Sigmoid colon (tissue), 6 donors: ENCODE measurements at regions not wholly inside any gene's neighbourhood (a gene's known extent, or its start where the extent isn't known, plus 50 kb on each side); places are given as distances from the start of the nearest gene placed in this dataset.
A peak's percentile ranks its signal among the peaks of the same experiment; 100 is the strongest.
"Not testable (repeated sequence)": the region's sequence is repeated elsewhere in the genome, so short reads cannot be mapped to it uniquely, and the experiment has no call there.

Source experiments
- DNase-seq: peaks from one replicate; pipeline ENCODE4 v3.0.0-alpha.2; 2019
- H3K27ac ChIP-seq, 4 donors: fragments of 200-600 bp; sonication (generic); one replicate each; pipeline ENCODE4 v1.5.1; 2016 to 2019; ENCODE audit warnings: mild to moderate bottlenecking in 1 of 4
- H3K27me3 ChIP-seq, 3 donors: fragments of 200-600 bp; sonication (generic); one replicate each; pipeline ENCODE4 v1.5.1; 2019; ENCODE audit warnings: mild to moderate bottlenecking in 1 of 3
- H3K36me3 ChIP-seq, 4 donors: fragments of 200-600 bp; sonication (generic); one replicate each; pipeline ENCODE4 v1.5.1; 2016 to 2019
- H3K4me1 ChIP-seq, 4 donors: fragments of 200-600 bp; sonication (generic); one replicate each; pipeline ENCODE4 v1.5.1; 2017 to 2019
- H3K4me3 ChIP-seq, 4 donors: fragments of 200-600 bp; sonication (generic); one replicate each; pipeline ENCODE4 v1.5.1; 2017 to 2019; ENCODE audit warnings: mild to moderate bottlenecking in 2 of 4, moderate library complexity in 1 of 4
- H3K9me3 ChIP-seq, 4 donors: fragments of 200-600 bp in 3 of 4; sonication (generic) in 3 of 4; one replicate each; pipeline versions ENCODE4 v1.5.1 to v1.6.1; 2013 to 2019
- POLR2A ChIP-seq, 2 donors: fragments of 450-650 bp; IDR thresholded peaks; one replicate each; pipeline ENCODE4 v1.6.1; 2016; ENCODE audit warnings: antibody characterized with exemption in 2 of 2, mild to moderate bottlenecking in 2 of 2, moderate library complexity in 2 of 2
- POLR2AphosphoS5 ChIP-seq, 4 donors: sonication (generic); formaldehyde crosslinking; IDR thresholded peaks; one replicate each; pipeline ENCODE4 v1.6.1; 2017; ENCODE audit warnings: antibody characterized with exemption in 4 of 4
- WGBS, 2 donors: extraction: QIAGEN DNeasy Blood & Tissue Kit; methylation state at CpG; one replicate each; pipeline ENCODE4 v1.1.7; 2013; 5-methylcytosine and 5-hydroxymethylcytosine counted together
- intact Hi-C: fragments of 100-400 bp; cut with DNase I; formaldehyde crosslinking; loops from one replicate; pipeline ENCODE4 v1.15.1; 2023
- donor health status: healthy with polysubstance abuse.
- donor health status: healthy.

DNA sequence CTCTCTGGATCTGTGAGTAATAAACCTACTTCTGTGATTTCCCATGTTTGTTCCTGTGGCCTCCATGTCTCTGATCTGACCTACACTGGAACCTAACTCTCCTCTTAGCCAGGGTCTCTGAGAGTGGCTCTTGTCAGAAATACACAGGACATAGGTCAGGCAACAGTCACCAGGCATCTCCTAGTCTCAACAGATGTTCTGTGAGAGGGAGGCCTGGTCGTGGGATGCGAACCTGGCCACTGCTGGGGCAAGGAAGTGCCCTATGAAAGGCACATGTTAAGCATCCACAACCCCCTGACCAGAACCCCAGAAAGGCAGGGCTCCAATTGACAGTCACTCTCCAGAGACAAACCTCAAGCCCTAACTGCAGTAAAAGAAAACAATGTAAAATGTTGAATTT lies 2771.5 kb downstream of the RPIA start:
- intact Hi-C loops, H3K4me1 ChIP-seq, H3K4me3 ChIP-seq, H3K36me3 ChIP-seq, H3K27ac ChIP-seq, H3K9me3 ChIP-seq, DNase-seq, H3K27me3 ChIP-seq: not testable (repeated sequence)
- WGBS, 2 donors = 77 to 83% methylated on average over 2 of the region's 2 CpGs

DNA sequence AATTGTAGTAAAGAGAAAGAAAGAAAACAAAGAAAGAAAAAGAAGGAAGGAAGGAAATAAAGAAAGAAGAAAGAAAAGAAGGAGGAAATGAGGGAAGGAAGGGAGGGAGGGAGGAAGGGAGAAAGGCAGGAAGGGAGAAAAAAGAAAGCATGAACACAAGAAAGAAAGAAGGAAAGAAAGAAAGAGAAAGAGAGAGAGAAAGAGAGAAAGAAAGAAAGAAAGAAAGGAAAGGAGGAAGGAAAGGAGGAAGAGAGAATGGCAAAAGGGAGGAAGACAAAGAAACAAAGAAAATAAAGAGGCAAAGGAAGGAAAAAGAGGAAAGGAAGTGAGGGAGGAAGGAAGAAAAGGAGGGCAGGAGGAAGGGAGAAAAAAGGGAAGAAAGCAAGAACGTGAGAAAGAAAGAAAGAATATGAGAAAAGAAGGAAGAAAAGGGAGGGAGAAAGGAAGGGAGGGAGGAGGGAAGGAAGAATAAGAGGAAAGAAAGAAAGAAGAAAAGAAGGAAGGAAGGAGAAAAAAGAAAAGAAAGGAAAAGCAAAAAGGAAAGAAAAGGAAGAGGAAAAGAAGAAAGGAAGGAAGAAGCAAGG lies 2775.4 kb downstream of the RPIA start:
- H3K27me3 ChIP-seq = peaks cover 0 to 13% (median 0%) of the 10 kb centered on the region in 3 donors

DNA sequence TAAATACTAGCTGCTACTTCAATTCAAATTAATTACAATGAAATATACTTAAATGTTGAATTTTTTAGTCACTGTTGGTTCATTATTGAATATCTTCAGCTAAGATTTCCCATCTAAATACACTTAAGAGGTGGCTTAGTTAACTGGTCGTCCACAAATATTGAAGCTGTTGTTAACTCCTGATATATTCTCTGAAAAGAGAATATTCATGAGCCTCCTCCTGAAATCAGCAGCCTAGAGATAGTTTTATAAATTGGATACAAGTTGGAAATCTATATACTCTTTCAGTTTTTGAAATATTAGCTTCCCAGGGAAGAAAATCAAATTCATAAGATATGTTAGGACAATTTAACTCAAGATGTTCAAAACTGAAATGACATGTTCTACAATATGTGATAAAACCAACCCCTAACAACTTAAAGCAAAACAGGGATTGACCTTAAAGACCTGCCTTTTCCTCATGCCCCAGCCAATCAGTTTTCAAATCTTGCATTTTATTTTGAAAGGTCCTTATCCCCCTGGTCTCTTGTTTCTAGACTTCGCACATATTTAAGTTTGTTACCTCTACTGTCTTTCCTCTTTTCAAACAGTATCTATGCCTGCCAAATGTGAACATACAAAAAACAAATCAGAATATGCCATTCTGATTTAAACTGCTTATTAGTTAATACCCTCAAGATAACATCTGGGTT lies 2784.9 kb downstream of the RPIA start:
- intact Hi-C loops = not testable (repeated sequence)
- peaks cover 24 to 40% (median 28%) of the 10 kb centered on the region in 3 donors for H3K27me3 ChIP-seq
- WGBS, 2 donors = 11 to 21% methylated on average over 2 of the region's 2 CpGs

More for the DNA sequence above, 2775.4 kb downstream of the RPIA start:
- H3K36me3 ChIP-seq, H3K4me1 ChIP-seq, H3K4me3 ChIP-seq, DNase-seq, H3K27ac ChIP-seq, intact Hi-C loops, H3K9me3 ChIP-seq: not testable (repeated sequence)
- WGBS, 2 donors = 18 to 31% methylated on average over 1 of the region's 1 CpG

GRCh38 chr2:91476936-91477246 lies 2785.4 kb downstream of the RPIA start:
- H3K27ac ChIP-seq, H3K4me3 ChIP-seq, H3K9me3 ChIP-seq, H3K36me3 ChIP-seq, intact Hi-C loops, DNase-seq: not testable (repeated sequence)
- 3 to 4% methylated on average over 20 of the region's 25 CpGs for WGBS, 2 donors
- Histone ChIP-seq H3K27me3 (peaks cover 24 to 42% (median 30%) of the 10 kb centered on the region in 3 donors), H3K4me1 (peaks cover 0 to 23% (median 23%) of the 10 kb centered on the region in 4 donors)

More for the DNA sequence above, 2784.9 kb downstream of the RPIA start:
- H3K4me3 ChIP-seq, H3K9me3 ChIP-seq, H3K36me3 ChIP-seq, DNase-seq, H3K27ac ChIP-seq: not testable (repeated sequence)
- H3K4me1 ChIP-seq = peaks cover 0 to 23% (median 23%) of the 10 kb centered on the region in 4 donors
- peak in 2 of 4 donors; percentile 4 to 6 for TF ChIP-seq POLR2AphosphoS5 (IDR thresholded peaks at IDR 0.05)

DNA sequence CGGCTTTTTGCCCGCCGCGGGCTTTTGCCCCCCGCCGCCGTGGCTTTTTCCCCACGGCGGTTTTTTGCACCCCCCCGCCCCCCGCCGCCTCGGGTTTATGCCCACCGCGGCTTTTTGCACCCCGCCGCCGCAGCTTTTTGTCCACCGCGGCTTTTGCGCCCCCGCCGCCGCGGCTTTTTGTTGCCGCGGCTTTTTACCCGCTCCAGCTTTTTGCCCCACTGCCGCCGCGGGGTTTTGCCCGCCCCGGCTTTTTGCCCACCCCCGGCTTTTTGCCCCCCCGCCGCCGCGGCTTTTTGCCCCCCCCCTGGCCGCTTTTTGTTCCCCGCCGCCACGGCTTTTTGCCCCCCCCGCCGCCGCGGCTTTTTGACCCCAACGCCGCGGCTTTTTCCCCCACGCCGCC lies 2785.8 kb downstream of the RPIA start:
- 2 to 6% methylated on average over 50 to 51 of the region's 51 CpGs for WGBS, 2 donors
- peaks cover 0 to 23% (median 23%) of the 10 kb centered on the region in 4 donors for H3K4me1 ChIP-seq
- H3K27ac ChIP-seq, H3K36me3 ChIP-seq, DNase-seq, H3K9me3 ChIP-seq, intact Hi-C loops: not testable (repeated sequence)
- peaks cover 24 to 42% (median 30%) of the 10 kb centered on the region in 3 donors for H3K27me3 ChIP-seq
- peak overlapping the region; percentile 14 to 41 (median 36) for H3K4me3 ChIP-seq

- peak; percentile 64 for DNase-seq
- no peaks in the 10 kb centered on the region for H3K36me3 ChIP-seq
- H3K27ac ChIP-seq = no peak overlapping the region
- TF ChIP-seq POLR2A (IDR thresholded peaks at IDR 0.05) = no peak
- TF ChIP-seq POLR2AphosphoS5 (IDR thresholded peaks at IDR 0.05) = peak in 1 of 4 donors; percentile 27
- peak overlapping the region; percentile 14 to 41 (median 36) for H3K4me3 ChIP-seq
- WGBS, 2 donors = 1 to 4% methylated on average over 123 of the region's 123 CpGs
- peaks cover 0 to 23% (median 23%) of the 10 kb centered on the region in 4 donors for H3K4me1 ChIP-seq
- intact Hi-C loops = no loop called here
- H3K9me3 ChIP-seq = no peaks in the 10 kb centered on the region
- peaks cover 24 to 42% (median 30%) of the 10 kb centered on the region in 3 donors for H3K27me3 ChIP-seq
These were observed 2786.5 kb downstream of the RPIA start for GRCh38 chr2:91477731-91478672.

- 3 to 4% methylated on average over 70 of the region's 70 CpGs for WGBS, 2 donors
- H3K36me3 ChIP-seq, intact Hi-C loops, H3K27ac ChIP-seq, H3K9me3 ChIP-seq: not testable (repeated sequence)
- peak; percentile 65 for DNase-seq
- peaks cover 24 to 42% (median 30%) of the 10 kb centered on the region in 3 donors for H3K27me3 ChIP-seq
- H3K4me1 ChIP-seq = peaks cover 0 to 23% (median 23%) of the 10 kb centered on the region in 4 donors
- TF ChIP-seq POLR2AphosphoS5 (IDR thresholded peaks at IDR 0.05) = peak in 1 of 4 donors; percentile 12
- peak overlapping the region in 3 of 4 donors; percentile 34 to 41 (median 39) for H3K4me3 ChIP-seq
These were observed 2787.6 kb downstream of the RPIA start for GRCh38 chr2:91478851-91479718.

- H3K36me3 ChIP-seq, H3K27ac ChIP-seq, H3K4me1 ChIP-seq, intact Hi-C loops, H3K4me3 ChIP-seq, H3K9me3 ChIP-seq: not testable (repeated sequence)
- 12 to 16% methylated on average over 3 to 4 of the region's 4 CpGs for WGBS, 2 donors
- DNase-seq = peak; percentile 17
- peaks cover 0 to 12% (median 3%) of the 10 kb centered on the region in 3 donors for H3K27me3 ChIP-seq
These were observed 2793.8 kb downstream of the RPIA start for GRCh38 chr2:91485226-91485625.

- H3K4me1 ChIP-seq = not testable (repeated sequence)
- DNase-seq = peak; percentile 33
- H3K27me3 ChIP-seq = peaks cover 0 to 10% (median 0%) of the 10 kb centered on the region in 3 donors
These were observed 2805.9 kb downstream of the RPIA start for GRCh38 chr2:91497129-91498064.

DNA sequence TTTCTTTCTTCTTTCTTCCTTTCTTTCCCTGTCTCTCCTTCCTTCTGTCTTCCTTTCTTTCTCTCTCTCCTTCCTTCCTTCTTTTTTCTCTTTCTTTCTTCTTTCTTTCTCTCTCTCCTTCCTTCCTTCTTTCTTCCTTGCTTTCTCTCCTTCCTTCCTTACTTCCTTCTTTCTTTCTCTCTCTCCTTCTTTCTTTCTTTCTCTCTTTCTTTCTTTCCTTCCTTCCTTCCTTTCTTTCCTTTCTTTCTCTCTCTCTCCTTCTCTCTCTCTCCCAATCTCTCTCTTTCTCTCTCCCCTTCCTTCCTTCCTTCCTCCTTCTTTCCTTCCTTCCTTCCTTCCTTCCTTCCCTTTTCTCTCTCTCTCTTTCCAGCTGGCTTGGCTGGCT lies 2806.6 kb downstream of the RPIA start:
- H3K9me3 ChIP-seq, H3K27me3 ChIP-seq, H3K4me3 ChIP-seq, H3K27ac ChIP-seq, H3K4me1 ChIP-seq, DNase-seq, H3K36me3 ChIP-seq, intact Hi-C loops: not testable (repeated sequence)

More at GRCh38 chr2:91497129-91498064, 2805.9 kb downstream of the RPIA start:
- H3K27ac ChIP-seq, H3K36me3 ChIP-seq, H3K4me3 ChIP-seq, H3K9me3 ChIP-seq, intact Hi-C loops: not testable (repeated sequence)
- 37 to 60% methylated on average over 13 of the region's 18 CpGs for WGBS, 2 donors
